ENCODE measurements at regions not wholly inside any gene's neighbourhood (a gene's known extent, or its start where the extent isn't known, plus 50 kb on each side); places are given as distances from the start of the nearest gene placed in this dataset.

DNA sequence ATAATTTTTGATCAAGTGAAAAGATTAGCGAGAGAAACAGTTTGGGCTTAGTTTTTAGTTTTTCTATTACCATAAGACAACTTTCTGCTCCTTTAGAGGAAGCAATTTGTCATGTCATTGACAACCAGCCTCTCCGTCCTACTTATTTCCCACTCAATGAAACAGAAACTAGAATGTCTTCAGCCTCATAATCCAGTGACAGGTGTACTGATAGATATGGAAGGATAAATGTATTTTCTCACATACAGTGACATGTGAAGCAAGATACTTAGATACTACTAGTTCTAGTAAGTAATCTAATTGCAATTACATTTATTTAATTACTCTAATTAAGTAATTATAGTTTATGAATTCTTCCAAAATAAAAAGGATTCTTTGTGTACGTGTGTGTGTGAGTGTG is 429.7 kb downstream of the CDH10 start:
- Histone ChIP-seq H3K9ac (ENCODE audit: low read depth, low read length, poor library complexity) (no peak overlapping the region), H2BK12ac (ENCODE audit: low read length) (no peak overlapping the region), H3K27ac (replicated peaks; ENCODE audit: low read length) (no peak overlapping the region), H3K27me3 (ENCODE audit: control insufficient read depth in 3 of 3, insufficient read depth in 3 of 3, low read depth in 1 of 3, low read length in 3 of 3) (no peaks in the 10 kb centered on the region), H2BK15ac (ENCODE audit: low read length) (no peak overlapping the region), H3K4ac (ENCODE audit: low read length) (no peak overlapping the region), H3K14ac (ENCODE audit: low read length) (no peak overlapping the region), H3K9me3 (replicated peaks in 1 of 2; ENCODE audit: control insufficient read depth in 2 of 2, insufficient read depth in 1 of 2, low read depth in 1 of 2, low read length in 2 of 2) (no peaks in the 10 kb centered on the region), H3K4me3 (ENCODE audit: low read length in 2 of 2) (no peak overlapping the region), H2BK5ac (ENCODE audit: low read length) (no peak overlapping the region), H4K8ac (ENCODE audit: low read depth, low read length) (no peak overlapping the region), H3K4me1 (ENCODE audit: control insufficient read depth in 2 of 2, insufficient read depth in 1 of 2, low read depth in 1 of 2, low read length in 2 of 2) (no peaks in the 10 kb centered on the region), H2BK120ac (ENCODE audit: low read depth, low read length) (no peak overlapping the region), H4K91ac (ENCODE audit: low read depth, low read length, poor library complexity) (no peak overlapping the region), H3K23ac (ENCODE audit: low read depth, low read length, poor library complexity) (no peak overlapping the region), H3K79me1 (ENCODE audit: low read depth, low read length) (no peaks in the 10 kb centered on the region), H3K4me2 (ENCODE audit: insufficient read depth, low read length, poor library complexity, severe bottlenecking) (no peak overlapping the region), H3K36me3 (replicated peaks in 1 of 2; ENCODE audit: control insufficient read depth in 2 of 2, insufficient read depth in 2 of 2, low read length in 2 of 2) (no peaks in the 10 kb centered on the region), H2AK5ac (ENCODE audit: low read depth, low read length) (no peak overlapping the region), H3K18ac (ENCODE audit: low read length) (no peak overlapping the region), H2AFZ (ENCODE audit: low read length) (no peak overlapping the region)
- DNase-seq (ENCODE audit: low spot score) = no peak
- WGBS, 2 donors (ENCODE audit: extremely low coverage in 2 of 2, insufficient read length in 2 of 2, insufficient replicate concordance in 1 of 2) = 100% methylated on average over 1 of the region's 3 CpGs; no CpG with 5 or more reads in 1 of the 2 donors

DNA sequence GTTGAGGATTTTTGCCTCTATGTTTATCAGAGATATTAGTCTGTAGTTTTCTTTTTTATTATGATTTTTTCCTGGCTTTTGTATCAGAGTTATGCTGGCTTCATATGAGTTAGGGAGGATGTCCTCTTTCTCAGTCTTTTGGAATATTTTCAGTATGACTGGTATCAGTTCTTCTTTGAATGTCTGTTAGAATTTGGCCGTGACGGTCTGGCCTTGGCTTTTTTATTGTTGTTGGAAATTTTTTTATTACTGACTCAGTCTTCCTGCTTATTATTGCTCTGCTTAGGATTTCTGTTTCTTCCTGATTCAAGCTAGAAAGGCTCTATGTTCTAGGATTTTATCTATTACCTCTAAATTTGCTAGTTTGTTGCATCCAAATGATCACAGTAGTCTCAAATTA is 421.9 kb downstream of the CDH10 start:
- Histone ChIP-seq H3K9ac (ENCODE audit: low read depth, low read length, poor library complexity) (no peak overlapping the region), H3K23ac (ENCODE audit: low read depth, low read length, poor library complexity) (no peak overlapping the region), H3K4me3 (ENCODE audit: low read length in 2 of 2) (no peak overlapping the region), H2BK120ac (ENCODE audit: low read depth, low read length) (no peak overlapping the region), H3K4ac (ENCODE audit: low read length) (no peak overlapping the region), H3K14ac (ENCODE audit: low read length) (no peak overlapping the region), H3K4me2 (ENCODE audit: insufficient read depth, low read length, poor library complexity, severe bottlenecking) (no peak overlapping the region), H4K8ac (ENCODE audit: low read depth, low read length) (no peak overlapping the region), H2BK15ac (ENCODE audit: low read length) (no peak overlapping the region), H3K79me1 (ENCODE audit: low read depth, low read length) (no peaks in the 10 kb centered on the region), H2AK5ac (ENCODE audit: low read depth, low read length) (no peak overlapping the region), H3K36me3 (replicated peaks in 1 of 2; ENCODE audit: control insufficient read depth in 2 of 2, insufficient read depth in 2 of 2, low read length in 2 of 2) (no peaks in the 10 kb centered on the region), H3K9me3 (replicated peaks in 1 of 2; ENCODE audit: control insufficient read depth in 2 of 2, insufficient read depth in 1 of 2, low read depth in 1 of 2, low read length in 2 of 2) (no peaks in the 10 kb centered on the region), H2BK12ac (ENCODE audit: low read length) (no peak overlapping the region), H2AFZ (ENCODE audit: low read length) (no peak overlapping the region), H2BK5ac (ENCODE audit: low read length) (no peak overlapping the region), H3K27me3 (ENCODE audit: control insufficient read depth in 3 of 3, insufficient read depth in 3 of 3, low read depth in 1 of 3, low read length in 3 of 3) (no peaks in the 10 kb centered on the region), H3K4me1 (ENCODE audit: control insufficient read depth in 2 of 2, insufficient read depth in 1 of 2, low read depth in 1 of 2, low read length in 2 of 2) (no peaks in the 10 kb centered on the region), H4K91ac (ENCODE audit: low read depth, low read length, poor library complexity) (no peak overlapping the region), H3K27ac (replicated peaks; ENCODE audit: low read length) (no peak overlapping the region), H3K18ac (ENCODE audit: low read length) (no peak overlapping the region)
- WGBS, 2 donors (ENCODE audit: extremely low coverage in 2 of 2, insufficient read length in 2 of 2, insufficient replicate concordance in 1 of 2) = no CpG with 5 or more reads among the region's 2 CpGs
- no peak for DNase-seq (ENCODE audit: low spot score)

DNA sequence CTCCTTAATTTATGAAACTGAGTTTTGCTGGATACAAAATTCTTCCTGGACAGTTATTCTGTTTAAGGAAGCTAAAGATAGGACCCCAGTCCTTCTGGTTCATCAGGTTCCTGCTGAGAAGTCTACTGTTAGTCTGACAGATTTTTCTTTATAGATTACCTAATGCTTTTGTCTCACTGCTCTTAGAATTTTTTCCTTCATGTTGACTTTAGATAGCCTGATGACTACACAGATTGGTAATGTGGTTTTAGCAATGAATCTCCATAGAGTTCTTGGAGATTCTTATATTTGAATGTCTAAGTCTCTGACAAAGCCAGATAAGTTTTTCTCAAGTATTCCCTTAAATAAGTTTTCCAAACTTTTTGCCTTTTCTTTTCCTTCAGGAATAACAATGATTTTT is 419.7 kb downstream of the CDH10 start:
- Histone ChIP-seq H2AFZ (ENCODE audit: low read length) (peak overlapping the region; percentile 5), H3K4ac (ENCODE audit: low read length) (no peak overlapping the region), H2BK5ac (ENCODE audit: low read length) (no peak overlapping the region), H3K27me3 (ENCODE audit: control insufficient read depth in 3 of 3, insufficient read depth in 3 of 3, low read depth in 1 of 3, low read length in 3 of 3) (no peaks in the 10 kb centered on the region), H3K4me2 (ENCODE audit: insufficient read depth, low read length, poor library complexity, severe bottlenecking) (no peak overlapping the region), H3K18ac (ENCODE audit: low read length) (no peak overlapping the region), H3K4me3 (ENCODE audit: low read length in 2 of 2) (no peak overlapping the region), H3K9ac (ENCODE audit: low read depth, low read length, poor library complexity) (no peak overlapping the region), H4K91ac (ENCODE audit: low read depth, low read length, poor library complexity) (no peak overlapping the region), H2BK120ac (ENCODE audit: low read depth, low read length) (no peak overlapping the region), H3K79me1 (ENCODE audit: low read depth, low read length) (no peaks in the 10 kb centered on the region), H3K4me1 (ENCODE audit: control insufficient read depth in 2 of 2, insufficient read depth in 1 of 2, low read depth in 1 of 2, low read length in 2 of 2) (no peaks in the 10 kb centered on the region), H3K36me3 (replicated peaks in 1 of 2; ENCODE audit: control insufficient read depth in 2 of 2, insufficient read depth in 2 of 2, low read length in 2 of 2) (no peaks in the 10 kb centered on the region), H3K9me3 (replicated peaks in 1 of 2; ENCODE audit: control insufficient read depth in 2 of 2, insufficient read depth in 1 of 2, low read depth in 1 of 2, low read length in 2 of 2) (no peaks in the 10 kb centered on the region), H2BK15ac (ENCODE audit: low read length) (no peak overlapping the region), H3K27ac (replicated peaks; ENCODE audit: low read length) (no peak overlapping the region), H4K8ac (ENCODE audit: low read depth, low read length) (no peak overlapping the region), H2AK5ac (ENCODE audit: low read depth, low read length) (no peak overlapping the region), H2BK12ac (ENCODE audit: low read length) (no peak overlapping the region), H3K23ac (ENCODE audit: low read depth, low read length, poor library complexity) (no peak overlapping the region), H3K14ac (ENCODE audit: low read length) (no peak overlapping the region)
- no peak for DNase-seq (ENCODE audit: low spot score)

DNA sequence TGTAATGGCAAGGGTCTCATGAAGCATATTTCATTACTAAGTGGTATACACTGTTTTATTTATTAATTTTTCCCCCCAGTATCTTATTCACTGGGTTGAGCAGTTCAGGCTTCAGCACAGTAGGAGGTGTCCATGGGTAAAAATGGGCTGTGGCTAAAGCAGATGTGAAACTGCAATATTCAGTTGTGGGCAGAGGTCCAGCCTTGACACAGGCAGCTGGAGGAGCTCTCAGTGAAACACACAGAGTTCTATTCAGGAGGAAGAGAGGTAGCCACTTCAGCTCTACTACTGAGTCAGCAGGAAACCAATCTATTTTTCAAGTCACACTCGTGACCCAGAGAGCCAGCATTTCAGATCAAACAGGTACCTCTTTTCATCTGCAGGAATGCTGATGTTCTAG is 418.3 kb downstream of the CDH10 start:
- H3K4me1 ChIP-seq (ENCODE audit: control insufficient read depth in 2 of 2, insufficient read depth in 1 of 2, low read depth in 1 of 2, low read length in 2 of 2) = no peaks in the 10 kb centered on the region
- WGBS, 2 donors (ENCODE audit: extremely low coverage in 2 of 2, insufficient read length in 2 of 2, insufficient replicate concordance in 1 of 2) = no CpG with 5 or more reads among the region's 1 CpG
- H3K4me3 ChIP-seq (ENCODE audit: low read length in 2 of 2) = no peak overlapping the region
- no peak overlapping the region for H2AK5ac ChIP-seq (ENCODE audit: low read depth, low read length)
- H3K79me1 ChIP-seq (ENCODE audit: low read depth, low read length) = no peaks in the 10 kb centered on the region
- H2BK12ac ChIP-seq (ENCODE audit: low read length) = no peak overlapping the region
- no peak overlapping the region for H4K91ac ChIP-seq (ENCODE audit: low read depth, low read length, poor library complexity)
- no peak overlapping the region for H3K23ac ChIP-seq (ENCODE audit: low read depth, low read length, poor library complexity)
- no peak overlapping the region for H2BK5ac ChIP-seq (ENCODE audit: low read length)
- no peak overlapping the region for H2BK120ac ChIP-seq (ENCODE audit: low read depth, low read length)
- H3K9me3 ChIP-seq (replicated peaks in 1 of 2; ENCODE audit: control insufficient read depth in 2 of 2, insufficient read depth in 1 of 2, low read depth in 1 of 2, low read length in 2 of 2) = no peaks in the 10 kb centered on the region
- H3K27ac ChIP-seq (replicated peaks; ENCODE audit: low read length) = no peak overlapping the region
- no peak overlapping the region for H3K4me2 ChIP-seq (ENCODE audit: insufficient read depth, low read length, poor library complexity, severe bottlenecking)
- no peaks in the 10 kb centered on the region for H3K27me3 ChIP-seq (ENCODE audit: control insufficient read depth in 3 of 3, insufficient read depth in 3 of 3, low read depth in 1 of 3, low read length in 3 of 3)
- H2AFZ ChIP-seq (ENCODE audit: low read length) = no peak overlapping the region
- H3K18ac ChIP-seq (ENCODE audit: low read length) = peak overlapping the region; percentile 16
- no peak overlapping the region for H4K8ac ChIP-seq (ENCODE audit: low read depth, low read length)
- no peak overlapping the region for H3K4ac ChIP-seq (ENCODE audit: low read length)
- H3K9ac ChIP-seq (ENCODE audit: low read depth, low read length, poor library complexity) = no peak overlapping the region
- DNase-seq (ENCODE audit: low spot score) = no peak
- H2BK15ac ChIP-seq (ENCODE audit: low read length) = no peak overlapping the region
- no peaks in the 10 kb centered on the region for H3K36me3 ChIP-seq (replicated peaks in 1 of 2; ENCODE audit: control insufficient read depth in 2 of 2, insufficient read depth in 2 of 2, low read length in 2 of 2)
- H3K14ac ChIP-seq (ENCODE audit: low read length) = no peak overlapping the region
